HG03558 (cell line): ENCODE measurements at regions not wholly inside any gene's neighbourhood (a gene's known extent, or its start where the extent isn't known, plus 50 kb on each side); places are given as distances from the start of the nearest gene placed in this dataset.
"Not testable (repeated sequence)": the region's sequence is repeated elsewhere in the genome, so short reads cannot be mapped to it uniquely, and the experiment has no call there.

Source experiments
- ATAC-seq: cut with Tn5 transposase; IDR thresholded peaks from one replicate; pipeline ENCODE4 v1.9.1; 2021; ENCODE audit warnings: moderate number of reproducible peaks; ENCODE audit not compliant: unreplicated experiment; ENCODE audit errors: extremely low read depth

DNA sequence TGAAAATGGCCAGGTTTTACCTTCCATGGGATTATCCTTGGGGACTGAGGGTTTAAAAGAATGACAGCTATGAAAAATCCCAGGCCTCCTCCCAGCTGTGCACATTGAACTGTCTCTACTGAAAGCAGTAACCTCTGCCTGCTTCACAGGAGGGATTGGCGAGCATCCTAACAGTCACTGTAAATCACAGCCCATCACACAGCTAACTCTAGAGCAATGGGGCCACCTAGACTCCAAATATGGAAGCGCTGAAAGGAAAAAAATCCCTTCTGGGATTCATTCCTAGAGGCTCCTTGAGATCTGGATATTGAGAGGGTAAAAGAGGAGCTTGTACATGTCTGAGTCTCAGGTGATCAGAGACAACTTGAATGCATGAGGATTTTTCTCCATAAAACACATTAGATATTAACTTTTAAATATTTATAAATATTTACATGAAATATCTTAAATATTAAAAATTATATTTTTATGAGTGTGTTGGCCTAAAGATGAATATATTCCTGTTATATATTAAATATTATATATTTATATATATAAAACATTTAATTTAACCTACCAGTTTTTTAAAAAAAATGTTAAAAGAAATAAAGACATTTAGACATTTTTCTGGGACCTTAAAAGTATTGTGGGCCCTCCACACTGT, 133.8 kb upstream of the SLC24A2 start:
- ATAC-seq, result no peak

DNA sequence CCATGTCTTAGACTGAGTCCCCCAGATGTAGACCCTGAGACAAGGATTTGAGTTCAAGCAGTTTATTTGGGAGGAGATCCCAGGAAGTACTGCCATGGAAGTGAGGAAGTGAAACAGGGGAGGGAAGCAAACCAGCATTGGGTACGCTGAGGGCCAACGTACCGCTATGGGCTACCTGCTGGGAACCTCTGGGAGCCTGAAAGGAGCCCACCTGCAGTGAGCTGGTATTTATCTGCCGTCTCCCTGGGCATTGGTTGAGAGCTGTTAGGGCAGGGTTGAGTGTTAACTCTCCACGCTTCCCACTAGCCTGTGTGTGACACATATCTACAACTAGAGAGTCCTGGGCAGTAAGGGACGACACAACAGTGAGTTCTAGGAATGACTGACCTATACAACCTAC, 131.6 kb upstream of the SLC24A2 start:
- ATAC-seq, result no peak

DNA sequence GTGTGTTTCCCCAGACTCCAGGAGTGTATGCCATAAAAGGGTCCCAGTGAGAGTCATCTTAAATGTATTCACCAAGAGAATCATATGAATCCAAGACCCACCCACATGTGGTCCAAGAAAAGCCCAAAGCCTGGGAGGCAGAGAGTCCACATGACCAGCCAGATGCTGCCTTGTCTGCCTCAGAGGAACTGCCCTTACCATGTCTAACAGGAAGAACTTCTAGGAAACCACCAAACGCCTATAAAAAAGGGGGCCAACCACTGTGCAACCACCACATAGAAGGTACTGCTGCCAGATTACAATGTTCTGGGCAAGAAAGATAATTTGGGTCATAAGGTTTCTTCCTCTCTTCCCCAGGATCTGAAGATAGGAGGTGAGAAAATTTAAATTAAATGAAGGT, 129.8 kb upstream of the SLC24A2 start:
- no peak for ATAC-seq

DNA sequence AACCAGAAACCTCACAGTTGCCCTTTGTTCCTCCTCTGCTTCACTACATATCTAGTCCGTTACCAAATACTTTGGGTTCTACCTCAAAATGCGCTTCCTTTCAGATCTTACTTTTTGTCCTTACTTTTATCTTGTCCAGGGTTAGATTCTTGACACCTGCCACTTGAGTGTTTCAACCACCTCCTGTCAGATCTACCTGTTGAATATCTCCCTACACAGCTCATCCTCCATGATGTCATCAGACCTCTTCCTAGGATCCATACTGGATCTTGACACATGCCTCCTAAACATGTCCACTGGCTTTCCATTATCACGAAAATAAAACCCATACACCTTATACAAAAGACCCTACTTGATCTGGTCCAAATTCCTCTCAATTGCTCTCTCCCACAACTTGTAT, 125.2 kb upstream of the SLC24A2 start:
- ATAC-seq, result no peak

DNA sequence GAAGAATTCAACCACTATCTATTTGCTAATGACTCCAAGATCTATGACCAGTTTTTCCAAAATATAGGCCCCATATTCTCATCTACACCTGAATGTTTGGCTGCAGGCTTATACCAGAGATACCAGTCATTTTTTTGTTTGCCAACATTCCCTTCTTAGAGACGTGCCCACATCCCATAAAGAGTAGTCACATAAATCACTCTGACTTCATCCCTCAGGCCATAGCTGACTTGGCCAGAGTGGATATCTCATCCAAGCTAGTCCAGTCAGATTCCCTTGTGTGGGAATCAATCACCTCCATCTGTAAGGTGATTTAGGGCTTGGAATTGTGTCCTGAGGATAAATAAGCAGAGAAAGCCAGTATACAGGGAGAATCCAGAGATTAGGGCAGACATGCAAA, 124.3 kb upstream of the SLC24A2 start:
- ATAC-seq, result no peak

DNA sequence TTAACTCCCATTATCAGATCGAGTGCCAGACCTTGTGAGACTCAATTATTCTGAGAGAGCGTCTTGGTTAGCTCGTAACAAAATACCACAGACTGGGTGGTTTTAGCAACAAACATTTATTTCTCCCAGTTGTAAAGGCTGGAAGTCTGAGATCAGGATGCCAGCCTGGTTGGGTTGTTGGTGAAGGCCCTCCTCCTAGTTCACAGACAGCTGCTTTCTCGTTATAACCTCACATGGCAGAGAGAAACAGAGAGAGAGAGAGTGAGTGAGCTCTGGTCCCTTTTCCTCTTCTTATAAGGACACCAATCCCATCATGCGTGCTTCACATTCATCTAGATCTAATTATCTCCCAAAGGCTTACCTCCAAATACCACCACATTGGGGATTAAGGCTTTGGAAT, 114.2 kb upstream of the SLC24A2 start:
- ATAC-seq, result no peak

DNA sequence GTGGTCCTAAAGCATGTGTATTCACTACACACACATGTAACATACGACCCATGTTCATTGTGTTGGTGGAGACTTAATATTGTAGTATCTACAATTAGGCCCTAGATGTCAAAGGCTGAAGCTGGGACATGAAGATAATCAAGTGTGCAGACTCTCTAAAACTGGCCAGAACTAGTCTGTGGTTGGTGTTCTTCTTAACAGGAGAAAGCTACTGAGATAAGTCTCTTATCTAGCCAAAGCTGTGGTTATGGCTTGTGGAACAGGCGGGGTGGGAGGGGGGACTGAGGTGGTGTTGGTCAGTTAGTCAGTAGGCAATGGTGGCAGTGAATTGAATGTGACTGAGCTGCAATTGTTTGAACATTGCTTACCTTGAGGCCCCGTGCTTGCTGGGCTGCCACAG, 112.7 kb upstream of the SLC24A2 start:
- ATAC-seq, result no peak

DNA sequence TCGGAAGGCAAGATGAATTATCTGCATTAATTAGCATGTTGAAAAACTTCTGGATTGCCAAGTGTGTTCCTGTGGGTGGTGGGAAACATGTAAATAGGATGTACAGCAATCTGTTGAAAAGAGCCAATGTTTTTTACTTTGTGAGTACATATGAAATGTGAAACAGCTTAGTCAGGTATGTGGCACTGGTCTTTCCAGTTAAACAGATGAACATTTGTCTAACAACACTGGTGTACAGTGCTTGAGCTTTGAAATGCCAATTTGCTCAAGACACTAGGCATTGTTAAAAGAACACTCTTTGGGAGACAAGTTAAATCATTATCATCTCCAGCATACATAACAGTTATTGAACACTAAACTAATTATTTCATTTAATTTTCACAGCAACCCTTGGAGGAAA, 107.3 kb upstream of the SLC24A2 start:
- no peak for ATAC-seq

DNA sequence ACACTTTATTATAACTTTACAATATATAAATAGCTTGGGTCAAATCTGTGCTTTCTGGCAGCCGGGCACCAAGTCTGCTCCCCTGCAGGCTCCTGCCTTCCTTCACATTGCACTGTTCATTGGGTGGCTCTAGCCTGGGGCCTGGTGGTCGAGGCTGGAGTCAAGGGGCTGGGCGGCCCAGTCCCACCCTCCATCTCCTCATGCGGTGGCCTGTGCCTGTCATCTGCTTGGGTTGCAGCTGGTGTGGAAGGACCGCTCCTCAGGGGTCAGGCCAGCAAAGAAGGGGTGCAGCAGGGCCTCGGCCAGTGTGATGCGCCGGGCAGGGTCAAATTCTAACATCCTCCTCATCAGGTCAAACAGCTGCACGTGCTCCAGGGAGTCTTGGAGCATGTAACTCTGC, 106.7 kb upstream of the SLC24A2 start:
- ATAC-seq, result not testable (repeated sequence)

DNA sequence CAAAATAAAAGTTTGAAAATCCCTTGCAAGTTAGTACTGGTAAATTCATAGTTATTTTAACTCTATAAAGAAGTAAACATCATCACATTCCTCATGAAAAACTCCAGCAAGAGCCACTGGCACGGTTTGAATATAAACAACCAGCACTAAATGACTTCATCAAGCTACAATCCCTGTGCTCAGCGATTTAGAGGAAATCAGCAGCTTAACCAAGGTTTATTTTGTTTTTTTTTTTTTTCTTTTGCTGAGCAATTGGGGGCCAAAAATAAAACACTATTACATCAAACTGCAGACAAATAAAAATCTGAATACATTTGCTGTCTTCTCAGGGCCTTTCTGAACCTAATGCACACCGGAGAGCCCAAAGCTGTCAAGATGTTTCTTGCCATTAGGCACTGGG, 106.2 kb upstream of the SLC24A2 start:
- ATAC-seq, result no peak

DNA sequence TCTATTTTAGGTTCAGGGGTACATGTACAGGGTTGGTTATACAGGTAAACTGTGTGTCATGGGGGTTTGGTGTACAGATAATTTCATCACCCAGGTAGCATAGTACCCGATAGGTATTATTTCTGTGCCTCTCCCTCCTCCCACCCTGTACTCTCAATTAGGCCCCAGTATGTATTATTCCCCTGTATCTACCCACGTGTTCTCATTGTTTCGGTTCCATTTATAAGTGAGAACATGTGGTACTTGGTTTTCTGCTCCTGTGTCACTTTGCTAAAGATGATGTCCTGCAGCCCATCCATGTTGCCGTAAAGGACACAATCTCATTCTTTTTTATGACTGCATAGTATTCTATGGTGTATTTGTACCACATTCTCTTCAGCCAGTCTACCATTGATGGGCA, 96.8 kb upstream of the SLC24A2 start:
- ATAC-seq, result no peak

DNA sequence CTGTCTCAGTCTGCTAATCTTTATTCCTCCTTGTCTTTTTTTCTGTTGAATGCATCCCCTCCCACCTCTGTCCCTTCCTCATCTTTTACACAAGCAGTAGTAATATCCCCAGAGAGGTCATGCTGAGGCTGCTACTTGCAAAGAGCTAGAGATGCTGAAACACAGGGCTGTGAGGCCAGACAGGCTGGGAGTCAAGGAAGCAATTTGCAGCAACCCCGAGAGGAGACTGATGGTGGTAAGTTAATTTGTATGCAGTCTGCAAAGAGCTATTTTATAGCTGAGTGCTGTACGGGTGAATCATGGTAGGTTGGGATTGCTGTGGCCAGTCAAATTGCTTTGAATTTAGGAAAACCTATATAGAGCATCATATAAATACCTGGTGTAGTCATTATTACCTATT, 90.2 kb upstream of the SLC24A2 start:
- ATAC-seq, result no peak

DNA sequence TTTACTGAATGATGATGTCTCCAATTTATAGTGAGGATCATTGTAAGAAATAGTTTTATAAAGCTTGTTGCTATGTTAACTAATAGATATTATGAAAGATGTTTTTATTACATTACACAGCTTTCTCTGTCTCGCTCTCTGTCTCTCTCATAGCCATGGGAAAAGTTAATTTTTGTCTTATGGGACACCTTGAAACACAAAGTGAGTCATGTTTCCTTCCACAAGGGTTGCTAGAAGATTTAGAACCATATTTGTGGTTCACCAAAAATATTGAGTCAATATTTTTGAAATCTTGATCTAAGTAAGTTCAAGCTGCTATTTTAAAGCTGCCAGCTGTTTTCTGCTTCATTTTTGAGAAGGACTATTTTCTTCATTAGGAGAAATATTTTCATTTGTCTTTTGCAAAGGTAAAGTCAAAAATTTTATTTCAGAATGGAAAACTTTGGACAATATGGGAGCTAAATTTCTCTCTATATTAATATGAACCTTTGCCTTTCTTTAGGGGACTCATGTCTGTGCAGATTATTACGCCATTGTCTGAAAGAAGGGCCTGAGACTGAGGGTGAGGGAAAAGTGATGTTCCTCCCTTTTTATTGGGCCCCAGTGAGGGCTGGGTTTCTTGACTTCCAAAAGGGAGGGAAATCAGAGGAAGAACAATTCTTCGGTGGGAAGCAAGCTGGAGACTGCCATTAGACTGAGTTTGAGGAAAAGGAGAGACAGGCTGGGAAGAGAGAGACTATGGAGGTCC, 87.9 kb upstream of the SLC24A2 start:
- no peak for ATAC-seq

DNA sequence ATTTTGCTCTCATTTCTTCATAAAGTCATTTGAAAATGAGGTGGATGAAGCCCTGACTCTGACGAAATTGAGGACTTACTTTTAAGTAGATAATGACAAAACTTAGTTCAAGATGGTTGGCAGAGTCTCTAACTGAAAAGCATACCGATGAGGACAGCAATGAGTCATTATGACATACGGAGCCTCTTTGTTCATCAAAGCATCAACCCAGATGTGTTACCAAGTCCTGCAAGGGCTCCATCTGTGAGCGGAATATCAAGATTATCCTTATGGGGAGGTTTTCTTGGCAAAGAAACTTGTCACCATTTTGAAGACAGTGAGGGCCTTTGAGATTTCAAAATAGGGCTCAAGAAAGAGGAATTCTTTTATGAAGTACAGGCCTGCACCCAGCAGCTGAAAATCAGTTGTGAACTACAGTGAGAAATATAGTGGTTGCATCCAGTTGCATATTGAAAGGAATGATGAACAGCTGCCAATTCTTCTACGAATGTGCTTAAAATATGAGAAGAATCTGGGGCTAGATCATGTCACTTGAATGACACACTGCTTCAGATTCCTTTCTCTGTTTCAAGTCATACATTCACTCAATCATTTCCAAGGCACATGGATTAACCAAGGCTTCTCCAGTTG, 86.6 kb upstream of the SLC24A2 start:
- no peak for ATAC-seq

DNA sequence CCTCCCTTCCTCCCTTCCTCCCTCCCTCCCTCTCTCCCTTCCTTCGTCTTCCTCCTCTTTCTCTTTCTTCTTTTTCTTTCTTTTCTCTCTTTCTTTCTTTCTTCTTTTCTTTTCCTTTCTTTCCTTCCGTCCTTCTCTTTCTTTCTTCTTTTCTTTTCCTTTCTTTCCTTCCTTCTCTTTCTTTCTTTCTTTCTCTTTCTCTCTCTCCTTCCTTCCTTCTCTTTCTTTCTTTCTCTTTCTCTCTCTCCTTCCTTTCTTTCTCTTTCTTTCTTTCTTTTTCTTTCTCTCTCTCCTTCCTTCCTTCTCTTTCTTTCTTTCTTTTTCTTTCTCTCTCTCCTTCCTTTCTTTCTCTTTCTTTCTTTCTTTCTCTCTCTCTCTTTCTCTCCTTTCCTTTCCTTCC, 84.4 kb upstream of the SLC24A2 start:
- not testable (repeated sequence) for ATAC-seq

DNA sequence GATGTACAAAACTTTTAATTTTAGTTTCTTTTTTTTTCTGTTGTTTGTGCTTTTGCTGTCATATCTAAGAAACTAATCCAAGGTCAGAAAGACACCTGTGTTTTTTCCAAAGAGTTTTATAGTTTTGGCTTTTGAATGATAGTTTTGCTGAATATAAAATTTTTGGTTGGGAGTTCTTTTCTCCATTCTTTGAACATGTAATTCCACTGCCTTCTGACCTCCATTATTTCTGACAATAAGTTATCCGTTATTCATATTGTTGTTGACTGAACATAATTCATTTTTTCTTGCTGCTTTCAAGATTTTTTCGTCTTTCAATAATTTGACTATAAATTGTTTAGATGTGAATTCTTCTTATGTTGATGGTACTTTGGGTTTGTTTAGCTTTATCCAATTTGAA, 82.2 kb upstream of the SLC24A2 start:
- ATAC-seq, result no peak

DNA sequence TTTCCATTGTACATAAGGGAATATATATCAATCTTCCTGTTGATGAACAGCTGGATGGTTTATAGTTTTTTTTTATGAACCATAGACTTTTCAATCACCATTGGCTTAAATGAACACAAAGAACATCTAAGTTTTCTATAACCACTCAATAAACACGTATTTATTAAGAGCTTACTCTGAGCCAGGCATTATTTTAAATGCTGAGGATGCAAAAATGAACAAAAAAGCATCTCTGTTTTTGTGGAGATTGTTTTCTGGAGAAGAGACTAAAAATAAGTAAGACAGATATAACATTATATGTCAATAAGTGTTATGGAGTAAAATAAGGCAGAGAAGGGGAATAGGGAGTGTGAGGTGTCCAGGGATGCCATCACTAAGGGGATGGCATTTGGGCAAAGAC, 52.1 kb upstream of the SLC24A2 start:
- no peak for ATAC-seq
